Keratinocyte (primary cell): ENCODE measurements at regions not wholly inside any gene's neighbourhood (a gene's known extent, or its start where the extent isn't known, plus 50 kb on each side); places are given as distances from the start of the nearest gene placed in this dataset.
"Not testable (repeated sequence)": the region's sequence is repeated elsewhere in the genome, so short reads cannot be mapped to it uniquely, and the experiment has no call there.

ENCODE experiments used
- DNase-seq: peaks from one replicate; pipeline ENCODE4 v3.0.0-alpha.2; 2011; ENCODE audit warnings: low read depth, missing footprints, low spot score
- FAIRE-seq: peaks from 2 replicates; lab custom pipeline; 2011; peaks lifted over from hg19 to GRCh38; lab: Jason Lieb, UNC
- H2AFZ ChIP-seq: 2 replicates; pipeline ENCODE4 v1.6.0; 2012; ENCODE audit warnings: low read length, control low read depth, inconsistent platforms; ENCODE audit not compliant: control insufficient read depth
- H3K27ac ChIP-seq: 2 replicates; pipeline ENCODE4 v1.5.1; 2011; ENCODE audit warnings: low read length; ENCODE audit not compliant: control insufficient read depth, insufficient read depth
- H3K27me3 ChIP-seq: 3 replicates; pipeline ENCODE4 v1.6.0; 2011; ENCODE audit warnings: low read length; ENCODE audit not compliant: control insufficient read depth, insufficient read depth; ENCODE audit errors: extremely low read depth
- H3K36me3 ChIP-seq, 2 experiments: 2 replicates in 1 of 2; 3 replicates in 1 of 2; pipeline ENCODE4 v1.5.1; 2011; ENCODE audit warnings: low read length in 2 of 2, mild to moderate bottlenecking in 1 of 2; ENCODE audit not compliant: control insufficient read depth in 2 of 2, insufficient read depth in 2 of 2; ENCODE audit errors: extremely low read depth in 1 of 2
- H3K4me1 ChIP-seq: 3 replicates; pipeline ENCODE4 v1.5.1; 2011; ENCODE audit warnings: low read length; ENCODE audit not compliant: control insufficient read depth, insufficient read depth; ENCODE audit errors: extremely low read depth
- H3K4me2 ChIP-seq: 3 replicates; pipeline ENCODE4 v1.6.0; 2011; ENCODE audit warnings: low read depth, low read length; ENCODE audit not compliant: control insufficient read depth, insufficient read depth; ENCODE audit errors: extremely low read depth
- H3K4me3 ChIP-seq, 3 experiments: fragments of 200-600 bp in 1 of 3; sonication (generic) in 1 of 3; 2 replicates in 2 of 3; 3 replicates in 1 of 3; pipeline ENCODE4 v1.5.1; 2011 to 2016; ENCODE audit warnings: low read length in 3 of 3, mild to moderate bottlenecking in 3 of 3, control low read depth in 2 of 3, inconsistent platforms in 1 of 3, low read depth in 1 of 3, mixed read lengths in 1 of 3, mixed run types in 1 of 3, moderate library complexity in 1 of 3; ENCODE audit not compliant: control insufficient read depth in 2 of 3, insufficient read depth in 2 of 3; ENCODE audit errors: extremely low read depth in 1 of 3
- H3K79me2 ChIP-seq: 2 replicates; pipeline ENCODE4 v1.6.0; 2012; ENCODE audit warnings: low read length; ENCODE audit not compliant: control insufficient read depth, insufficient read depth
- H3K9ac ChIP-seq: 3 replicates; pipeline ENCODE4 v1.6.0; 2011; ENCODE audit warnings: low read length; ENCODE audit not compliant: control insufficient read depth, insufficient read depth; ENCODE audit errors: extremely low read depth
- H3K9me1 ChIP-seq: 3 replicates; pipeline ENCODE4 v1.6.0; 2011; ENCODE audit warnings: low read length; ENCODE audit not compliant: control insufficient read depth, insufficient read depth; ENCODE audit errors: extremely low read depth
- H3K9me3 ChIP-seq: 2 replicates; pipeline ENCODE4 v1.5.1; 2012; ENCODE audit warnings: low read depth, low read length; ENCODE audit not compliant: control insufficient read depth
- H4K20me1 ChIP-seq: 3 replicates; pipeline ENCODE4 v1.6.0; 2011; ENCODE audit warnings: low read length; ENCODE audit not compliant: control insufficient read depth, insufficient read depth; ENCODE audit errors: extremely low read depth
- EZH2 ChIP-seq: IDR thresholded peaks from one replicate; pipeline ENCODE4 v1.6.1; 2012; ENCODE audit warnings: inconsistent platforms, mild to moderate bottlenecking, low read length, moderate library complexity
- dilution Hi-C: fragments of 300-500 bp; cut with MboI; formaldehyde crosslinking; loops from one replicate; pipeline ENCODE4 v1.7.0; 2020; ENCODE audit warnings: low sequenced_read_pairs; ENCODE audit not compliant: extremely low pct_ligation_motif_present
- TF ChIP-seq, protein P1 (sequence below), 3 experiments: IDR thresholded peaks in 1 of 3; conservative IDR thresholded peaks in 1 of 3; optimal IDR thresholded peaks in 1 of 3; 2 replicates in 2 of 3; 3 replicates in 1 of 3; pipeline versions ENCODE3 to v1.5.1; 2011; ENCODE audit warnings: low read length in 3 of 3, mild to moderate bottlenecking in 3 of 3, moderate library complexity in 2 of 3, control low read depth in 1 of 3, inconsistent platforms in 1 of 3; ENCODE audit not compliant: insufficient read depth in 2 of 3; ENCODE audit errors: extremely low read depth in 1 of 3

DNA sequence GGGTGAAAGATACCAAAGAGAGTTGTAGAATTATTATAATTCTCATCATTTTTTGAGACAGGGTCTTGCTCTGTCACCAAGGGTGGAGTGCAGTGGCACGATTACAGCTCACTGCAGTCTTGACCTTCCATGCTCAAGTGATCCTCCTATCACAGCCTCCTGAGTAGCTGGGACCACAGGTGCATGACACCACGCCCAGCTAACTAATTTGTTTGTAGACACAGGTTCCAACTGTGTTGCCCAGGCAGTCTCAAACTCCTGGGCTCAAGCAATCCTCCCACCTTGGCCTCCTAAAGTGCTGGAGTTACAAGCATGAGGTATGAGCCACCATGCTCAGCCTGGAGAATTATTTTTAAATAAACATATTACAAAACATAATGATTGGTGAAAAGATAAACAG, 92.8 kb upstream of the MSH6 start:
- FAIRE-seq, result no peak

DNA sequence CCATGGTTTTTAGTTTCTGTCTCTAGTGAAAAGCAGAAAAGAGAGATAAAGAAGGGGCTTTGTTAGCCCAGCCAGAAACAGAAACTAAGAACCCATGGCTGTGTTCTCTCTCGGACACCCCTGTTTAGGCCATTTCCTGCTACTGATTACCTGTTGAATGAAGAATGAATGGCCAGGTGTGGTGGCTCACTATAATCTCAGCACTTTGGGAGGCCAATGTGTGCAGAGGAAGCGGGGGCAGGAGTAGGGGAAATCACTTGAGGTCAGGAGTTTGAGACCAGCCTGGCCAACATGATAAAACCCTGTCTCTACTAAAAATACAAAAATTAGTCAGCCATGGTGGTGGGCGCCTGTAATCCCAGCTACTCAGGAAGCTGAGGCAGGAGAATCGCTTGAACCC, 93.8 kb upstream of the MSH6 start:
- dilution Hi-C loops, H3K36me3 ChIP-seq, DNase-seq, H3K9me3 ChIP-seq, H3K27me3 ChIP-seq, H3K79me2 ChIP-seq, H3K4me3 ChIP-seq, H3K4me2 ChIP-seq, H3K9ac ChIP-seq, H3K27ac ChIP-seq, H4K20me1 ChIP-seq, H3K4me1 ChIP-seq, H2AFZ ChIP-seq, H3K9me1 ChIP-seq, FAIRE-seq: not testable (repeated sequence)

More for the DNA sequence above, 92.8 kb upstream of the MSH6 start:
- Histone ChIP-seq H3K9ac (no peak overlapping the region), H2AFZ (no peak overlapping the region), H3K4me2 (no peak overlapping the region), H3K4me1 (no peaks in the 10 kb centered on the region), H3K9me1 (no peaks in the 10 kb centered on the region), H3K27ac (no peak overlapping the region), H3K79me2 (no peaks in the 10 kb centered on the region), H3K36me3 (no peaks in the 10 kb centered on the region), H3K27me3 (no peaks in the 10 kb centered on the region), H3K9me3 (no peaks in the 10 kb centered on the region), H3K4me3 (no peak overlapping the region), H4K20me1 (no peaks in the 10 kb centered on the region)
- TF ChIP-seq, protein P1, sequence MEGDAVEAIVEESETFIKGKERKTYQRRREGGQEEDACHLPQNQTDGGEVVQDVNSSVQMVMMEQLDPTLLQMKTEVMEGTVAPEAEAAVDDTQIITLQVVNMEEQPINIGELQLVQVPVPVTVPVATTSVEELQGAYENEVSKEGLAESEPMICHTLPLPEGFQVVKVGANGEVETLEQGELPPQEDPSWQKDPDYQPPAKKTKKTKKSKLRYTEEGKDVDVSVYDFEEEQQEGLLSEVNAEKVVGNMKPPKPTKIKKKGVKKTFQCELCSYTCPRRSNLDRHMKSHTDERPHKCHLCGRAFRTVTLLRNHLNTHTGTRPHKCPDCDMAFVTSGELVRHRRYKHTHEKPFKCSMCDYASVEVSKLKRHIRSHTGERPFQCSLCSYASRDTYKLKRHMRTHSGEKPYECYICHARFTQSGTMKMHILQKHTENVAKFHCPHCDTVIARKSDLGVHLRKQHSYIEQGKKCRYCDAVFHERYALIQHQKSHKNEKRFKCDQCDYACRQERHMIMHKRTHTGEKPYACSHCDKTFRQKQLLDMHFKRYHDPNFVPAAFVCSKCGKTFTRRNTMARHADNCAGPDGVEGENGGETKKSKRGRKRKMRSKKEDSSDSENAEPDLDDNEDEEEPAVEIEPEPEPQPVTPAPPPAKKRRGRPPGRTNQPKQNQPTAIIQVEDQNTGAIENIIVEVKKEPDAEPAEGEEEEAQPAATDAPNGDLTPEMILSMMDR (optimal IDR thresholded peaks at IDR 0.05 in 1 of 3, IDR thresholded peaks at IDR 0.05 in 1 of 3, conservative IDR thresholded peaks at IDR 0.05 in 1 of 3; ENCODE audit: extremely low read depth in 1 of 3, insufficient read depth in 2 of 3, low read length in 3 of 3), result no peak
- TF ChIP-seq EZH2, result no peak
- dilution Hi-C loops, result no loop called here
- DNase-seq, result no peak

DNA sequence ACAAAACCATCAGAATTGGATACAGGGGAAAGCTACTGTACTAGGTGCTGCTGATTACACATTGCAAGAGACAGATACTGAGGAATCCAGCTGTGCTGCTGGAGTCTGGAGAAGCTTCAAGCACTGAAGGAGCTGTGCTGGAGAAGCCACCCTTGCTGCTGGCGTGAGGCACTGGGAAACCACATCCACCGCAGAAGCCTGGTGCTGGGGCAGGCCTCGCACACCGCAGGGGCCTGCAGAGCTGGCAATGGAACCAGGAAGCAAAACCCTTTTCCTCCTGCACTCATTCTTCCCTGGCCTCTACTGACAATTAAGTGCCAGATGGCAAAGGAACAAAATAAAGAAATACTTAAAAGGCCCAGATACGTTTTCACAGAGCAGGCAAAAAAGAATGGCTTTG, 94.4 kb upstream of the MSH6 start:
- dilution Hi-C loops, result no loop called here
- FAIRE-seq, result no peak
- Histone ChIP-seq H3K9me3 (no peaks in the 10 kb centered on the region), H2AFZ (no peak overlapping the region), H3K4me2 (no peak overlapping the region), H3K4me1 (no peaks in the 10 kb centered on the region), H3K79me2 (no peaks in the 10 kb centered on the region), H3K4me3 (no peak overlapping the region), H3K36me3 (no peaks in the 10 kb centered on the region), H3K9ac (no peak overlapping the region), H3K27ac (no peak overlapping the region), H4K20me1 (no peaks in the 10 kb centered on the region), H3K9me1 (no peaks in the 10 kb centered on the region), H3K27me3 (peaks cover 3% of the 10 kb centered on the region)
- no peak for TF ChIP-seq EZH2
- TF ChIP-seq, protein P1 (optimal IDR thresholded peaks at IDR 0.05 in 1 of 3, IDR thresholded peaks at IDR 0.05 in 1 of 3, conservative IDR thresholded peaks at IDR 0.05 in 1 of 3; ENCODE audit: extremely low read depth in 1 of 3, insufficient read depth in 2 of 3, low read length in 3 of 3), result no peak
- DNase-seq, result no peak
